SU-DHL-6 (cell line): ENCODE measurements at regions not wholly inside any gene's neighbourhood (a gene's known extent, or its start where the extent isn't known, plus 50 kb on each side); places are given as distances from the start of the nearest gene placed in this dataset.

Source experiments
- EZH2phosphoT487 ChIP-seq: fragments of 200-600 bp; sonication (generic), shearing (Covaris generic); conservative IDR thresholded peaks from 2 replicates; pipeline ENCODE4 v1.6.1; 2018; ENCODE audit warnings: mild to moderate bottlenecking, antibody characterized with exemption, low read length, moderate library complexity, mixed read lengths
- TF ChIP-seq, protein P1 (sequence below): fragments of 200-600 bp; sonication (generic); IDR thresholded peaks from one replicate; pipeline ENCODE4 v1.5.1; 2017; ENCODE audit warnings: antibody characterized with exemption, mild to moderate bottlenecking, low read length, moderate library complexity; ENCODE audit not compliant: insufficient read depth, poor library complexity, severe bottlenecking

DNA sequence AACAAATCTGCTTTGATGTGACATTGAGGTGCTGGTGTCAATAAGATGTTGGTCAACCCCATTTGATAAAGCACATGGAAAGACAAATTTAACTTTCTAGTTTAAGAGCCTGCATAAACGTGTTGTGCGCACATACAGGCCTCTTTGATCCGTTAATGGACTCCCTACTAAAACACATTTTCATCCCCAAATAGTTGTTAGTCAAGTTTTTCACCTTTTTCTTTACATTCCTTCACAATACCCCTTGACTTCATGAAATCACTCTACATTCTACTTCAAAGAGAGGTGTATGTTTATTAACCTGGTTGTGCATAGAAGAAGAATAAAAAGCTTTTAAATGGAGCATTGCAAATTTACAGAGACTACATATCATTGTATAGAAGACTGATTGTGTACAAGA, 180.3 kb downstream of the HDGFL1 start:
- no peak for TF ChIP-seq EZH2phosphoT487
- TF ChIP-seq, protein P1, sequence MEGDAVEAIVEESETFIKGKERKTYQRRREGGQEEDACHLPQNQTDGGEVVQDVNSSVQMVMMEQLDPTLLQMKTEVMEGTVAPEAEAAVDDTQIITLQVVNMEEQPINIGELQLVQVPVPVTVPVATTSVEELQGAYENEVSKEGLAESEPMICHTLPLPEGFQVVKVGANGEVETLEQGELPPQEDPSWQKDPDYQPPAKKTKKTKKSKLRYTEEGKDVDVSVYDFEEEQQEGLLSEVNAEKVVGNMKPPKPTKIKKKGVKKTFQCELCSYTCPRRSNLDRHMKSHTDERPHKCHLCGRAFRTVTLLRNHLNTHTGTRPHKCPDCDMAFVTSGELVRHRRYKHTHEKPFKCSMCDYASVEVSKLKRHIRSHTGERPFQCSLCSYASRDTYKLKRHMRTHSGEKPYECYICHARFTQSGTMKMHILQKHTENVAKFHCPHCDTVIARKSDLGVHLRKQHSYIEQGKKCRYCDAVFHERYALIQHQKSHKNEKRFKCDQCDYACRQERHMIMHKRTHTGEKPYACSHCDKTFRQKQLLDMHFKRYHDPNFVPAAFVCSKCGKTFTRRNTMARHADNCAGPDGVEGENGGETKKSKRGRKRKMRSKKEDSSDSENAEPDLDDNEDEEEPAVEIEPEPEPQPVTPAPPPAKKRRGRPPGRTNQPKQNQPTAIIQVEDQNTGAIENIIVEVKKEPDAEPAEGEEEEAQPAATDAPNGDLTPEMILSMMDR = no peak
